Ammon's horn (tissue), 1 donor: ENCODE measurements at regions not wholly inside any gene's neighbourhood (a gene's known extent, or its start where the extent isn't known, plus 50 kb on each side); places are given as distances from the start of the nearest gene placed in this dataset.

Experiments
- DNase-seq: peaks from one replicate; pipeline ENCODE4 v3.0.0-alpha.2; 2016; ENCODE audit warnings: low spot score

DNA sequence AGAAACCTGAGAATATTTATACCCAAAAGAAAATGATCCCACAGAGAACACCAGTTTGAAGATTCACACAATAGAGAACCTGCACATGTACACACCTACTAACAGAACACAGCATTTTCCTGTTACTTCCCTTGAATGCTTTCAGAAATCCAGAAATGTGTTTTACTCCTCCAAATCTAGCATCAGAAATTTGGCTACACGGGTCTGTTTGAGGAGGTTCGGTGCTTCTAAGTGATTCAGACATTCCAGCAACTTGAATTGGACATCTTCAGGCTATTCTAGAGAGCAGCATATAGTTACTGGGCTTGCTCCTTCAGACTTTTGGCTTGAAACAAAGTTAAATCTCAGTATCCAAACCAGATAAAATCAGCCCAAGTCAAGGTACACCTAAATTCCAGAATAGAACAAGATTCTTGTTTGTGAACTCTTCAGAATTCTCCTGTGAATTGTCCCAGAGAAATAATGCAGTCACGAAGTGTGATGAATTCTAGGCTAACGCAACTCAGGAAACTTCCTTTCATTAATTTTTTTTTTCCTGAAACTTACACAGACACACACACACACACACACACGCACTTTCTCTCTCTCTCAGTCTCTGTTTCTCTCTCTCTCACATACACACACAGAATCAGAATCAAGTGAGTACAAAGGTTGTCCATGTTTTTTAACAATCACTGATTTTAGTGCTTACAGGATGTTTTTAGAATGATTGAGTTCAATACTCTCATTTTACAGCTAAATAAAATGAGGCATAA, 278.4 kb upstream of the SNX7 start:
- DNase-seq = no peak

DNA sequence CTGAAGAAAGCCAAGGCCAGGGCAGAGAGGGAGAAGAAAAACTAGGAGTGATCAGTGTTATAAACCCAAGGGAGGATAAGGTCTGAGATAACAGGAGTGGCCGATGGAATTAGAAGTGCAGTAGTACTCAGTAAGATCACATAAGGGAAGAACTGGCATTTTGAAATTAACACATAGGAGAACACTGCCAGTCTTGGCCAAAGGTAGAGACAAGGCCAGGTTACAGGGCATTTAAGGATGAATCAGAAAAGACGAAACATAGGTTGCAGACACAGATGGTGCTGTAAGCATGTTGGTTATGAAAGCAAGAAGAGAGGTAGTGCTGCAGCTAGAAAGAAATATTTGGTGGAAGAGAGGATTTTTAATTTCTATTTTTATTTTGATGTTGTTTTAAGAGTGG, 278.9 kb upstream of the SNX7 start:
- DNase-seq = no peak

- DNase-seq = no peak
Measured at GRCh38 chr1:98374098-98374497, 287.4 kb upstream of the SNX7 start.

- DNase-seq = no peak
Measured at GRCh38 chr1:98373056-98373455, 288.5 kb upstream of the SNX7 start.

DNA sequence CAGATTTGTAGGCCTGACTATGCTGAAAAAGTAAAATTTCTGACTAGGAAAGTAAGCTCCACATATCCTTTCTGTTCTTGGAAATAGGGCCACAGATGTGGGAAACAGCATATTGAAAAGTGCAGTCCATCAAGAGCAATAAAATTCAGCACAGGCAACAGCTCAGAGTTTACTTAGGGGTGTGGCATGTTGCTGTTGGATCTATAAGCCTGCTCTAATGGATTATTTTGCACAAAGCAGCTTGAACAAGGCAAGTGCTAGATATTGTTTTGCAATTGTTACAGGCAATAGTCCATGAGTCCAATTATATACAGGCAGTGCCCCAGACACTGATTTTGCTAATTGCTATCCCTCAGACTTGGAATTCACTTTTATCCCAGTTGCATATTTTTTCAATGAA, 289.8 kb upstream of the SNX7 start:
- DNase-seq = no peak

GRCh38 chr1:98369463-98369862, 292.1 kb upstream of the SNX7 start:
- DNase-seq = no peak

DNA sequence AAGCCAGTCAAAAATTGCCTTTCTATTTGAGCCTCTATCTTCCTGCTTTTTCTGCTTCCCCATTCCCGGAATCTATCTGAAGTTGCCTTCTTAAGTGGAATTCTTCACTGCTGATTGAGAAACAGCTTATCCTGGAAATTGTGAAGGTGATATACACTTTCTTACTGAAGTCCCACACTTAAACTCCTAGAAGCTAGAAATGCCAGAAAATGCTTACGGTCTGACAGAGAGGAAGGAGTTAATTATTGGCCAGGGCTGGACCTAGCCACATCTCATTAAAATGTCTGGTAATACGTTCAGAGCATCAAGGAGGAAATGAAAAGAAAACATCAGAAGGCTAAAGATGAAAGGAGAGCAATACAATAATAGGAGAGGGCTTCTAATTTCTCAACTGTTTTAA, 292.5 kb upstream of the SNX7 start:
- DNase-seq = no peak

GRCh38 chr1:98367426-98367825, 294.1 kb upstream of the SNX7 start:
- DNase-seq = no peak

DNA sequence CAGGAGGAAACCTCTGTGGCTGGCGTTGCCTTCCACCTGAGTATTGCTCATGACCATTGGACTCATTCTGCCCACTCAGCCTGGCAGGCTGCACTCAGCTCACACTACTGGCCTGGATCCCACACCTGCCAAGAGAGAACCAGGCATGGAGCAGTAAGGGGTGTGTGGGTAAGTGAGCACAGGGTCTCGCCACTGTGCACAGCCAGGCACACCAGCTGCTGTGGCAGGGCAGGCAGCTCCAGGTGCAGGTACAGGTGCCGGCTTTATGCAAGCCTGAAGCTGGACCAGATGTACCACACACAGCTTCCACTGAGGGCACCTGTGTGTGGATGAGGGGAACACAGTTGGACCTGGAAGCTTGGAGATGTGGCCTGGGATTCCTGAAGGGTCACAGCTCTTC, 295.2 kb upstream of the SNX7 start:
- DNase-seq = no peak

GRCh38 chr1:98364544-98364943, 297.0 kb upstream of the SNX7 start:
- no peak for DNase-seq

- DNase-seq = no peak
Measured at GRCh38 chr1:98360864-98361263, 300.7 kb upstream of the SNX7 start.

DNA sequence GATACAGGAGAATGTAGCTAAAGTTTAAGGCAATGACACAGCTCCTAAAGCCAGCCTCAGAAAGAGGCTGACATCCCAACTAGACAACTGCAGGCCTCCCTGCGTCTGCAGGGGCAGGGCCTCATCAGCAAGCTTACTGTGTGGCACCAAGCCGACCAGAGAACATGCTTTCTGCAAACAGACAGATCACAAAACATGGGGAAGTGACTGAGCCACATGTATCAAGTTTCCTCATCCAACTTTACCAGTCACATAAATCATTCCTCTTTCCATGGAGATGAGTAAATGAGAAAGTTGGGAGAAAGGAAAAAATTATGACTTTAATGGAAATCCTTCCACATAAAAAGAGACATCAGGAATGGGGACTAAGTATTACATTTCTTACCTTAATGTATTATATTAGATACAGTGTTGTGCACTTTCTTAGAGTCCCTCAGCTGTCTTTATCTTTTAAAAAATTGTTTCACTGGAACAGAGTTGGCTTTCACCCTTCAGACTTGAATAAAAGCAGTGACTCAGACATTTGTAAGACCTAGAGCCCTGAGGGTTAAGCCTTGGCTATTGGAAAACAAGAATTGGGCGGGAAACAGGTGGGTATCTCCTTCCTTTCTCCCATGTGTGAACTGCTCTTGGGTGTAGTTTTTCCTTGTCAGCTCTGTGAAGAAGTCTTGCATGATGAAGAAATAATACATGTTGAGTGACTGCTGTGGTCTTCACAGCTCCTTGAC, 305.7 kb upstream of the SNX7 start:
- DNase-seq = no peak

DNA sequence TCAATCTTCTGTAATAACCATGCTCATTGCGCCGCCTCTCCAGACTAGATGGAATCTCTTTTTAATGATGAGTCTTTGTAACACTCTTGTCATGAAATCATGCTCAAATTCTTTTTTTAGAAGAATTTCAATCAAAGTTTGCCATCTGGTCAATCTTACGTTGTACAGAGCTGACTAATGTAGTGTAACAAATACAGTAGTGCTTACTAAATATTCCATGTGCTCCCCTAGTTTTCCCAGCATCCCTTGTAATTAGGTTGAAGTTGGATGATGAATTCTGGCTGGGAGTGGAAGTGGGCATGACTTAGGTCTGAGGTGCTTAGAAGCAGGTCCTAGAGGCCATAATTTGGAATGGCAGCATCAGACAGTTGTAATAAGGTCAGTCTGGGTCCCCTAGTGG, 309.1 kb upstream of the SNX7 start:
- DNase-seq = no peak

DNA sequence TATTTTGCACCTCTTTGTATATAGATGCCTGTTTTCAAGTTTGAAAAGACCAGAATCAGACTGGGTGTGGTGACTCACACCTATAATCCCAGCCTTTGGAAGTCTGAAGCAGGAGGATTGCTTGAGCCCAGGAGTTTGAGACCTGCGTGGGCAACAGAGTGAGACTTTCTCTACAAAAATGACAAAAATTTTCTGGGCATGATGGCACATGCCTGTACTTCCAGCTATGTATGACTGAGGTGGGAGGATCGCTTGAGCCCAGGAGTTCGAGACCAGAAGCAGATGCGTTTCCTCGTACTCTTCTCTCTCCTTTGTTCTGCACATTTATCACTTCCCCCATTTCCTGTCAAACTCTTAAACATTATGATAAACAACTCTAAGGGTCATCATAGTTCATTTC, 310.0 kb upstream of the SNX7 start:
- no peak for DNase-seq

DNA sequence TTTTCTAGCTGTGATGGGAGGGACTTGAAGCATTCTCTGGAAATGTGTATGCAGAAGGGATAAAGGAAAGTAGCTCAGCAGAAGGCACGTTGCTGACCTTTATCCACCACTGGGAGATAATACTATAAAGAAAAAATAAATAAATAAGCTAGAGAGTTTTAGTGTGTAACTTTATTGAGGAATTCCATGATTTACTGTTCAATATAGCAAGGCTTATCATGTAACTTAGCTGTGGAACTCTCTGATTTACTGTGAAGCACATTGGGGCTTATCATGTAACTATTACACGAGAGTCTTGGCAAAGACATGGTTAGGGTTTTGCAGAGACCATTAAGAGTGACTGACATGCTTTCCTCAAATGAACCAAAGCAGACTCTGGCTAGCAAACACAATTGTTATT, 316.1 kb upstream of the SNX7 start:
- DNase-seq = no peak

GRCh38 chr1:98344731-98345130, 316.8 kb upstream of the SNX7 start:
- no peak for DNase-seq

- DNase-seq = no peak
Measured at GRCh38 chr1:98342566-98342965, 319.0 kb upstream of the SNX7 start.

GRCh38 chr1:98340511-98340910, 321.0 kb upstream of the SNX7 start:
- no peak for DNase-seq

- no peak for DNase-seq
Measured at GRCh38 chr1:98336472-98337083, 324.9 kb upstream of the SNX7 start.

GRCh38 chr1:98333936-98334335, 327.6 kb upstream of the SNX7 start:
- no peak for DNase-seq

GRCh38 chr1:98333406-98333805, 328.1 kb upstream of the SNX7 start:
- no peak for DNase-seq

- no peak for DNase-seq
Measured at GRCh38 chr1:98331718-98332311, 329.7 kb upstream of the SNX7 start.

DNA sequence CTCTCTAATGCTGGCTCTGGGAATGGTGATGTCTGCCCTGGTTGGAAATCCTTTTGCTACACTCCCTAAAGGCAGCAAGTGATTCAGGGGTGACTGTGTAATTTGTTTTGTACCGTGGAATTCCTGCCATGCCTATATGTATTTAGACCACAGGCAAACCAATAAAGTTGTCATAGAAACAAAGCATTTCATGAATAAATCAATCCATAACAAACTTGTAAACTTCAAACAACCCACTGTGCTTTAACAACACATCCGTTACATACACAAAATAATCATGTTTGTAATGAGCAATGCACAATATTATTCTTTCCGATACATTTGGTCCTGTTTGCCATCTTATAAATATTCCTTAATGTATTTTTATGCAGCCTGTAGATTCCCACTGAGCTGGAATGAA, 330.3 kb upstream of the SNX7 start:
- DNase-seq = no peak
